ENCODE measurements at regions not wholly inside any gene's neighbourhood (a gene's known extent, or its start where the extent isn't known, plus 50 kb on each side); places are given as distances from the start of the nearest gene placed in this dataset.

DNA sequence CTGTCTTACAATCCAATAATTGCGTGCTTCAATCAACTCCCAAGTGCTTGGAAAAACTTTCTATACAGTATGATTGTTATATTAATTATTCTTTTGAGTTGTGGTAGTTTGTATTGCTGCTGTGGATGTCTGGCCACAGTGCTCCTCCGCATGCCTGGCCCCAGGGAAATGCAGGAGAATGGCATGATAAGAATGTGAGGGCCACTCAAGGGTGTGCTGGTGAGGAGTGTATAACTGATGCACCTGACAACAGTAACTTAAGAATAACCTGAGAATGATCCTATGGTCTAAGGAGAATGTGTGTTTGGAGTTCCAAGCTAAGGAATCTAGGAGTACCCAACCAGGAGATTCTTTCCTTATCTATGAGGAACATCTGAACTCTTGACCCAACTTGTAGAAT lies 152.9 kb upstream of the APC start:
- TF ChIP-seq, protein P1, sequence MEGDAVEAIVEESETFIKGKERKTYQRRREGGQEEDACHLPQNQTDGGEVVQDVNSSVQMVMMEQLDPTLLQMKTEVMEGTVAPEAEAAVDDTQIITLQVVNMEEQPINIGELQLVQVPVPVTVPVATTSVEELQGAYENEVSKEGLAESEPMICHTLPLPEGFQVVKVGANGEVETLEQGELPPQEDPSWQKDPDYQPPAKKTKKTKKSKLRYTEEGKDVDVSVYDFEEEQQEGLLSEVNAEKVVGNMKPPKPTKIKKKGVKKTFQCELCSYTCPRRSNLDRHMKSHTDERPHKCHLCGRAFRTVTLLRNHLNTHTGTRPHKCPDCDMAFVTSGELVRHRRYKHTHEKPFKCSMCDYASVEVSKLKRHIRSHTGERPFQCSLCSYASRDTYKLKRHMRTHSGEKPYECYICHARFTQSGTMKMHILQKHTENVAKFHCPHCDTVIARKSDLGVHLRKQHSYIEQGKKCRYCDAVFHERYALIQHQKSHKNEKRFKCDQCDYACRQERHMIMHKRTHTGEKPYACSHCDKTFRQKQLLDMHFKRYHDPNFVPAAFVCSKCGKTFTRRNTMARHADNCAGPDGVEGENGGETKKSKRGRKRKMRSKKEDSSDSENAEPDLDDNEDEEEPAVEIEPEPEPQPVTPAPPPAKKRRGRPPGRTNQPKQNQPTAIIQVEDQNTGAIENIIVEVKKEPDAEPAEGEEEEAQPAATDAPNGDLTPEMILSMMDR (IDR thresholded peaks at IDR 0.05), result no peak
- TF ChIP-seq POLR2AphosphoS5 (IDR thresholded peaks at IDR 0.05) (no peak), POLR2A (IDR thresholded peaks at IDR 0.05) (no peak), EP300 (IDR thresholded peaks at IDR 0.05) (no peak)

Data from stomach (tissue), 4 donors.